NCI-H510A treated with DMSO at 0.1 percent for 48 hours (cell line): ENCODE measurements at regions not wholly inside any gene's neighbourhood (a gene's known extent, or its start where the extent isn't known, plus 50 kb on each side); places are given as distances from the start of the nearest gene placed in this dataset.

Experiments used
- DNase-seq: peaks from one replicate; lab custom pipeline; 2025; lab: John Stamatoyannopoulos, UW

DNA sequence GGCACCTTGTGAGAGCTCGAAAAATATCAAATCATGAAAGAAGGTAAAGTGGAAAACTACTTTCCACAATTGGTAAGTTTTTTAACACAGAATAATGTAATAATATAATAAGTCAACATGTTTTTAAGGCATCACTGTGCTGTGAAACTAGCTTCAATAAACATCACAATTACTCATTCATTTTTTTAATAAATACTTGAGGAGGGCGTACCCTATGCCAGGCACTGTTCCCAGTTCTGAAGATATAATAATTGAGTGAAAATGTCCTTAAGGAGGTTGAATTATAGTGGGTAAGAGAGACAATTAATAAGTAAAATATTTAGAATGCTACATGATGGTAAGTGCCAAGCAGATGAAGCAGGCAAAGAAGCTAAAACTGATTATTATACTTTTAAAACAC is 381.4 kb downstream of the ELAVL2 start:
- no peak for DNase-seq

DNA sequence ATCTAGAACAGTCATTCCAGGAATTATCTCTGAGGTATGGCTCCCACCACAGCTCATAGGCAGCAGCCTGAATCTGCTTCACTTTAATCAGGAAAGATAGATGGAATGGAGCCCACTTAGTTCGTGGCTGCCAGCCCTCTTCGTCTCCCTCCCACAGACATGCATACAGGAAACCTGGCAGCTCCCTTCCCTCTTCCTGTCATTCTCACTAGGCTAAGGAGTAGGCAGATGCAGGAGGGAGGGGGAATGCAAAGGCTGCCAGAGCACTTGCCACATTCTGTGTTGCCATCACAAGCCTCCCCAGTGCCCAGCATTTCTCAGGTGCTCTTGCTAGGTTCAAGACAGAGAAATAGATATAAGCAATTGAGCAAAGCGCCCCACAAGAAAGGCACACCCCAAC is 378.9 kb downstream of the ELAVL2 start:
- no peak for DNase-seq

DNA sequence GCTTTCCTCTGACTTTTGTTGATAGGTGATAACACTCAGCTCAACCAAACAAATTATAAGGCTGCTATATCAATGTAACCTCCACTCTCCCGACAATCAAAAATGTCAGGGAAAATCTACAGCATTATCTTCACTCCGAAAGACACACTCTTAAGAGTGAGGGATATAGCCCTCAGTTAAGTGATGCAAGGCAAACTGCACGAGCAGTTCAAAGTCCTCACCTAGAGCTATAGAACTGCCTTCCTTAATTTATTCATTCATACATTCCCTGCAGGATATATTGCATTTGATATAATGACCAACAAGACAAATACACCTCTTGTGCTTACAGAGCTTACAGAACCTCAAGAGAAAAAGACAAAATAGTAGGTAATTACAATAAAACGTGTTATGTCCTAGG is 378.1 kb downstream of the ELAVL2 start:
- DNase-seq = no peak

DNA sequence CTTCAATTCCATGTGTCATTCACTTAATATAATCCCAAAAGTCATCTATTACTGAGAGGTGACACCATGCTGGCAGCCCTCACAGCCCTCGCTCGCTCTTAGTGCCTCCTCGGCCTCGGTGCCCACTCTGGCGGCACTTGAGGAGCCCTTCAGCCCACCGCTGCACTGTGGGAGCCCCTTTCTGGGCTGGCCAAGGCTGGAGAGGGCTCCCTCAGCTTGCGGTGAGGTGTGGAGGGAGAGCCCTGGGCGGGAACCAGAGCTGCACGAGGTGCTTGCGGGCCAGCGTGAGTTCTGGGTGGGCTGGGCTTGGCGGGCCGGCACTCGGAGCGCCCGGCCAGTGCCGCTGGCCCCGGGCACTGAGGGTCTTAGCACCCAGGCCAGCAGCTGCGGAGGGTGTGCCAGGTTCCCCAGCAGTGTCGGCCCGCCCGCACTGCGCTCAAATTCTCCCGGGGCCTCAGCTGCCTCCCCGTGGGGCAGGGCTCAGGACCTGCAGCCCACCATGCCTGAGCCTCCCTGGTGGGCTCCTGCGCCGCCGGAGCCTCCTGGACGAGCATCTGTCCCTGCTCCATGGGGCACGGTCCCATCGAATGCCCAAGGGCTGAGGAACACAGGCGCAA is 374.1 kb downstream of the ELAVL2 start:
- DNase-seq = no peak

DNA sequence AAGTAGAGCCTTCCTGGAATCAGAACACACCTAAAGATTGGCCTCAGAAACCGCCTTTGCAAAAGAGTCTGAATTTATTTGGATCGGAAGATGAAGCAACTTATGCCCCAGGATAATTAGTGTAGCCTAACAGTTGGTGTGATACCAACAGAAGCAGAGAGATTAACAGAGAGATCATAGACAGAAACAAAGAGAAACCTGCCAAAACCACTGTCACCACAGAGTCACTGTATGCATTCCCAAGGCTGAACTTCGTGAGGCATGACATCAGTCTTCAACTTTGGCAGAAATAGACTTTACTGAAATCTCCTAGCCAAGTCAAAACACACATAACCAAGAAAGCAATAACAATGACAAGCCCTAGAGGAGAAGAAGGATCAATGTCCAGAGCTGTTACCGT is 361.8 kb downstream of the ELAVL2 start:
- no peak for DNase-seq

DNA sequence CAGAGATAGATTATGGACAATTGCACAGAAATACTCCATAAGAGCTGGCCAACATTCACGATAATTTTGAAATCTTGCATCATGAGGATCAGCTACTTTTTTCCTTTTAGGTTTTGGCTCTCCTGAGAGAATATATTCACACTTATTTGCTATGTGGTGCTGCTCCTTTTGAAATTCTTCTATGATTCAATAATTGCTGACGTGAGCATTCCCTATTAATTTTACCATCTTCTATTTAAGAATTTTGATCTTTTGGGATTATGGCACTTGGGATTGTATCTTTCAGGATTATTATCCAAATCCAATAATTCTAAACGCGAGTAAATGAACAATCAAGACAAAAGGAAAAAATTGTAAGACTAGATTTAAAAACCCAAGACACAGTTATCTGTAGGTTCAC is 358.8 kb downstream of the ELAVL2 start:
- DNase-seq = no peak

DNA sequence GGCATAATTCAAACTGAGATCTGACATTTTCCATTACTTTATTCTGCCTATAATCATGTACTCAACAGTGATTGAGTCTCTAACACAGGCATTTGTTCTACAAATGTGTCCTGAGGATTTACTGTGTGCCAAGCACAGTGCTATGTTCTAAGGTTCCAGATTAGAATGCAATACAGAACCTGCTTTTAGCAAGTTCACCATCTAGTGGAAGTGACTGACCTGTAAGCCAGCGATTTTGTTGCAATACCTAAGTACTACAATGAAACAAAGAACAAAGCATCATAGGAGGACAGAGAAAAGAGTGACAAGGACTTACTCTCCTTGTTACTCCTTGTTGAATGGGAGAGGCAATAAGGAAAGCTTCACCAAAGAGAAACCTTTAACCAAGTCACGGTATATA is 348.1 kb downstream of the ELAVL2 start:
- DNase-seq = no peak

DNA sequence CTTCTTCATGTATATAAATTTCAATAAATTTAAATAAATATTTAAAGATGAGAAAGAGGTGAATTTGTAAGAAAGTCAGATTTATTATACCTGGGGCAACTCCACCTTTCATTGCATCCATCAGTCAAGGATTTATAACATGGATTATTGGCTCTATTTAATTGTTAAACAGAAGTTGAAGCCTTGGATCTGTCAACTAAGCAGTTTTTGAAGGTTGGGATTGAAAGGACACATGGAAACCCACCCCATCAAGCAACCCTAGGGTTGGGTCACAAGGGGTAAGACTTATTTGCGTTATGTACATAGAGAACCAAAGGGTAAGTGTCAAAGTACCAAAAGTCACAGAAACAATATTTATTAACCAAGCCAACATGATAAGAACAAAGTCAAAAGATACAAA is 342.5 kb downstream of the ELAVL2 start:
- no peak for DNase-seq

DNA sequence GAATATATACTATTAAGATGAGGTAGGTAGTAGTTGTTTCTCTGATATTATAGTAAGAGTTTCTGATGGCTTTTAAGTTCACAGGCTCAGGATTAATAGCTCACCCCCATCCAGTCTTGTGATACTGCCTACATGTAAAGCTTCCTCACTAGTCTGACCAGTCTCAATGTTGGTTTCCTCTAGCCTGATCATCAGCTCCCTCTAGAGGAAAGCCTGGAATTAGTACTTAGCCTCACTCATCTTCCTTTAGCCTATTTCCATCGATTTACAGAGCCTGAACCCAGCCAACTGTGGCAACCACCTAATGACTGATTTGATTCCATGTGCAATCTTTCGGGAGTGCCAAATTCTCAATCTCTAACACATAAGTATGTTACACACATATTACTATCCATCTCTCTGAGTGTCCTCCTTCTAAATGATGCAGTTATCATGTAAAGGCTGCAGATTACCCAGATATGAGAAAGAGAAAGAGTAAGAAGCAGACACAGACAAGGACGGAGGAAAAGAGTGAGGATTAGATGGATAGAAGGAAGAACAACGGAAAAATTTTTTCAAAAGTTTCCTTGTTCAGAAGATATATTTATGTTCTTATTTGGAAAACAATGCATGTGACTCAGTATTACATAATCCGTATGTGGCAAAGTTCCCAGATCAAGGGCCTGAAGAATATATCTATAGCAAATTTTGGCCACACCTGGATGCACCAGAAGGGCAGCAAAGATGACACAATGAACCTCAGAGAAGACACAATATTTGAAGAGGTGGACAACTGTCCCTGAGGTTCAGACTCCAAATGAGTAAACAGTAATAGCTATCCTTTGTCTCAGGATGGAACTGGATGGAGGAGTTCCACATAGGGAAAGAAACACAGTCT is 333.7 kb downstream of the ELAVL2 start:
- no peak for DNase-seq

DNA sequence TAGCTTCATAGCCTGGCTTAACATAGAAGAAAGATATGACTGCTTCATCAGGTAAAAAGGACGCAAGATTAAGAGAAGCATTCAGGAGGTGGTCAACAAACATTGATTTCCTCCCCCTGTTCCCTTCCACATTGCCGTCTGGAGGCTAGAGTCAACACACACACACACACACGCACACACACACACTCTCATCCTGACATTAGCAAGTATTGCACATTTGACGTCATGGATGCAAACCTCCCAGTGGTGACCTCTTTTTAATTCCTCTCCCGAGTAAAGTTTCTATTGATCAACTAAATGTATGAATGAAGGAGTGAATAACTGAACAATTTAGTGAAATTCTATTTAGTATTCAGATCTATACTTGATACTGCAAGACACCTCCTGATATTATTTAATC is 332.8 kb downstream of the ELAVL2 start:
- no peak for DNase-seq

DNA sequence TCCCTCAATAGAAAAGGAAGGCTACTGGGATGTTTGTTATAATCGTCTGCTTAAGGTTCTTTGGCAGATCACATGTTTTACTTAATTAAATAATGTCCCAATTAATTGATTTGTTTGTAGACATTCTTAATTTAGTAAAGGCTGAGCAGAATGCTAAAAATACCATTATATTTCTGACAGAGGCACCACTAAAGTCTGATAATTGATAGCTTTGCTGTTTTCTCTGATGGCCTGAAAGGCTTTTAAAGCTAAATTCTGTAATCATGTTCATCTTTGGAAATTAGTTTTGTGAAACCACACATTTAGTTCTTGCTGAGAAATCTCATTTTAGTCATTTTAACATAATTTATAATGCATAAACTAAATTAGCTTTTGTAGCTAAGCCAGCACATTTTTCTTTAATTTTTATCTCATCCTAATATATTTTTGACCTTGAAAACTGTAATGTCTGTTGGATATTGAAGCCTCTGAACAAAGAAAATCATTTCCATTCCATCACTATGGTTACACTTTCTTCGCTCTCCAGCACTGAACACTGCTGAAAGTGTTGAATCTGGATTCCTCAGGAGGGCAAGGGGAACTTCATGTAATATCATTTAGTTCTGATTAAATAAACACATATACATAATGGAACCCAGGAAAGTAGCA is 329.4 kb downstream of the ELAVL2 start:
- no peak for DNase-seq

DNA sequence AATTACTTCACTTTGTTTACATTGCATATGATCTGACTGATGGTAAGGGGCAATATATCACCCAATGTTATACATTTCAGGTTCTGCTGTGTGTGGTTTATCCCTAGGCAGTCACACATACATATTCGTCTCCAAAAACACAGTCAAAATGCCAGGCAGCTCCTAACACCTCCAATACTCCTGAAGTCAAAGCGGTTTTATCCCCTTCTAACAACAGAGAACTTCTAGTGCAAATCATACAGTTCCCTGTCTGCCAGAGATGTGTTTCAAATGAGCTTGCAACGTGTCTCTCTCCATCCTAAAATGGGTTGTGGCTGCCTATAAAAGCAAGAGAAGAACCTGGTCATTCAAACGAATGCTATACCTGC is 328.9 kb downstream of the ELAVL2 start:
- DNase-seq = no peak

DNA sequence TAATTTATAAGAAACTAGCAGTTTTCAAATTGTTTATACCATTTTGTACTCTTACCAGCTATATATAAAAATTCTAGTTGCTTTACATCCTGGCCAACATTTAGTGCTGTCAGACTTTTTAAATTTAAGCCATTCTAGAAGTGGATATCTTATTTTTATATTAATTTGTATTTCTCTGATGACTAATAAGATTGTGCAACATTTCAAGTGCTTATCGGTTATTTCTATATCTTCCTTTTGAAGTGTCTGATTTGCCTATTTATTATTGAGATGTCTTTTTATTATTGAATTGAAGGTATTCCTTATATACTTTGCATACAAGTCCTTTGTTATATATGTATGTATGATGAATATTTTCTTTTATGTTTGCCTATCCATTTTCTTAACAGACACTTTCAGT is 324.0 kb downstream of the ELAVL2 start:
- no peak for DNase-seq

DNA sequence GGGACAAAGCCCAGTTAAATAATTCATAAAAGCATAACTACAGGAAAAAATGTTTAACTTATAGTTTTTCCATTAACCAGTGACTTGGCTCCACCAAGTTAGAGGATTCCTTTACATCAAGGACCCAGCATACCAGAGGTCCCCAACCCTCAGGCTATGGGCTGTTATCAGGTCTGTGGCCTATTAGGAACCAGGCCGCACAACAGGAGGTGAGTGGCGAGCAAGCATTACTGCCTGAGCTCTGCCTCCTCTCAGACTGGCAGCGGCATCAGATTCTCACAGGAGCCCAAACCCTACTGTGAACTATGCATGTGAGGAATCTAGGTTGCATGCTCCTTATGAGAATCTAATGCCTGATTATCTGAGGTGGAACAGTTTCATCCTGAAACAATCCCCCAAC is 303.1 kb downstream of the ELAVL2 start:
- DNase-seq = no peak

DNA sequence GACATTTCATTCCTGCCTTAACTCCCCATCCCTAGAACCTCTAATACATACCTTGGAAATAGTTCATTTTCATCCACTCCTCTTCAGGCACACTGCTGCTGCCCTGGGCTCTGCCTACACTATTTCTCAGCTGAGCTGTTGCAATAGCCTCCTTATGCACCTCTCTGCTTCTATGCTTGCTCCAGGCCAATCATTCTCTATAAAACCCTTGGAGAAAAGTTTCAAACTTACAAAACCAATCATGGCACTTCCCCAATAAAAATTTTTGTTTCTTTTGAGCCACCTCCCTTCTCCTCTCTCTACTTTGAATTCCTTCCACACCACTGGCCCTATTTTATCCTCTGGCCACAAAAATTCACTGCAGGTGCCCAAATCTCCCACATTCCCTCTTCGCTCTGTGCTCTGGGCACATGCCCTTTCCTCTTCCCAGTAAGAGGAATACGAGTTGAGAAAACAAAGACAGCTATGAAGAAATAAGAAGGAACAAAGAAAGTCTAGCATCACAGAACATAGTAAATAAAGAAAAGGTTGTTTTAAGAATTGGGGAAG is 301.4 kb downstream of the ELAVL2 start:
- no peak for DNase-seq

DNA sequence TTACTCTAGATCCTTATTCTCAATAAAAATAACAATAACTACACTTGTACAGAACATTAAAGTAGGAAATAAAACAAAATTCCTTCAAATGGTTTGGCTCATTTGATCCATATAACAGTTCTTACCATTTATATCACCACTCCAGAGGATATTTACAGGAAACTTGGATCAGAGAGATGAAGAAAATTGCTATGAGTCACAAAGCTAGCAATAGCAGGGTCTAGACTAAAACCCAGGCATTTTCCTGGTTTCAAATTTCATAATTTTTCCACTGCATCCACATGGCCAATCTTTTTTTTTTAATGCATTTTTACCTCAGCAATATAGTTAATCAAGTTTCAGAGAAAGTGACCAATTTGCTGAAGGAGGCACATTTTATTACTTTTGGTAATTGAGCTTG is 299.2 kb downstream of the ELAVL2 start:
- no peak for DNase-seq

DNA sequence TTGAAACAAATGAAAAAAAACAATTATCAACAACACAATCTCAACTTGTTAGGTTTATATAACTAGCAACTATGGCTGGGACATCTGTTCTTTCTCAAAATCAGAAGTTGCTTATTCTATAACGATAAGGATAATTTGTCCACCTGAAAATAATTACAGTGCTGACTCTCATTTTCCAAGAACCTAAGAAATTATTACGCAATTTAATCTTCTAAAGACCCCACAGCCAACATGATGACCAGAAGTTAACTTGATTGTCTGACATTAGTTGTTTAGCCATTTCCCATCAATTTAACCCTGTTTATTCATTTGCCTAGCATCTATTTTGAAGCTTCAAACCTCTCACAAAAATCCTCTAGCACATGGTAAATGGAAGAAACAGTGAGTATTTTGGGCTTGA is 293.8 kb downstream of the ELAVL2 start:
- no peak for DNase-seq

DNA sequence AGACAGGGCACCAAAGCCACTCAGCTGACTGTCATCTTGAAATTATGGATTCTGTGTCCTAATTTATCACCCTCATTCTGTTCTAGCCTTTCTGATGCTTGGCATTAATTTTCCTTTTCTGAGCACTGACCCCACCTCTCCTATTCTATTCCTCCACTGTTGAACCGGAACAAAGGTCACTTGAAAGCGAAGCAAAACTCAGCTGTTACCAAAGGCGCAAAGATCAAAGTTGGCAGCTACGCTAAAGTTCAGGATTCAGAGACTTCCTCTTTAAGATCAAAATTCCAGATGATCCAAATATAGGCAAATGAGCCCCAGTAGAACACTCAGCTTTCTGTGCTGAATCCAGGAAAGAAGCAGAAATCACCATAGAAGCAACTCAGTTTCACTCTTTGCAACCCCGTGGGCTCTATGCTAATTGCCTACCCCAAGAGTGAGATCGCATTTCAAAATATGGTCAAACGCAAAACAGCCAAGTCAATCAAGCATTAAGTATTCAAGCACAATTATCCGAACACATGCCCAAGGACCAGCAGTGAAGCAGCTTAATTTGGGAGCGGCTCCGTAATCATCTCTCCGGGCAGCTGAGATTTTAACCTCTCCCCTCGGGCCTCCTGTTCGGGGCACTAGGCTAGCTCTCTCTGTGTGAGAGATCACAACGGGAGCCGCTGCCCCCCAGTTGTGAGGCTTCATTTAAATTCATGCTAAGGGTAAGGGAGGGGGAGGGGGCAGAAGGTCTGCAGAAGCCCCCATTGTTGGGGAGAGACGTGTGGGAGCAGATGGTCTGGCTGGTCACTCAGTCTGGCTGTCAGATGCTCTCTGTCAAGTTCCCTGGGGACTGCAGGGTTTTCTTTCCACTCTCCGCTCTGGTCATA is 288.6 kb downstream of the ELAVL2 start:
- DNase-seq = no peak

DNA sequence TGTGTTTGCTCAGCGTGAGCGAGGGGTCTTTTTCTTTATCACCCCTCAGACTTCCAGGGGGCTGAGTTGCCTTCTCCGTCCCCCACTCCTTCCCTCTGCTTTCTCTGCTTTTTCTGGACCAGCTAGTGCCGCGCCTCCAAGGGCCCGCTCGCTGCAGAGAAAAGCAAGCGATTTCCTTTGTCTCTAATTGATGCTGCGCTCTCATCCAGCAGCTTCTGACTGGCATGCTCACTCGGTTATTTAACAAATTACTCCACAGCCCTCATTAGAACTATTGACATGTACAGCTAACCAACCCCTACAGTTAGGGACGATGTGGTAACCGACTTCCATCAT is 288.0 kb downstream of the ELAVL2 start:
- DNase-seq = no peak

DNA sequence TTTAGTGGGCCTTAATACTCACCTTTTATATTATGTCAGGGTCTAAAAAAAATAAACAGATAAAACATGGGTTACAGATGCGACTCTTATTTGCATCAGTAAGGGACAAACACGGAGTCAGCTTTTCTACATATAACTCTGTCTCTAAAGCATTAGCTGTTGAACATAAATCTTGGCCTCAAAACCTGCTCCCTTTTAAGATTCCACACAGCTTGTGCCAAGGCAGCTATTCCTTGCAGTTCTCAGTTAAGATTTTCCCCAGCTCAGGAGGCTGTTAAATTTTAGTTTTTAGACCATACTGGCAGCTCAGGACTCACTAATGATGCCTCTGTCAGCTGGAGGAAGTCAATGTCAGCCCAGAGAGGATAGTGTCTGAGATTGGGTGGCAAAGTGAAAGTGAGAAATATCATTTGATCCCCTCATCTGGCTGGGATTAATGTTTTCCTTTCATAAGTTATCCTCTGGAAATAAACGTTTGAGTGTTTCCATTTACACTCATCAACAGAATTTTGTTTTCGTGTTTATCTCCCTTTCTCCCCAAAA is 287.5 kb downstream of the ELAVL2 start:
- no peak for DNase-seq

DNA sequence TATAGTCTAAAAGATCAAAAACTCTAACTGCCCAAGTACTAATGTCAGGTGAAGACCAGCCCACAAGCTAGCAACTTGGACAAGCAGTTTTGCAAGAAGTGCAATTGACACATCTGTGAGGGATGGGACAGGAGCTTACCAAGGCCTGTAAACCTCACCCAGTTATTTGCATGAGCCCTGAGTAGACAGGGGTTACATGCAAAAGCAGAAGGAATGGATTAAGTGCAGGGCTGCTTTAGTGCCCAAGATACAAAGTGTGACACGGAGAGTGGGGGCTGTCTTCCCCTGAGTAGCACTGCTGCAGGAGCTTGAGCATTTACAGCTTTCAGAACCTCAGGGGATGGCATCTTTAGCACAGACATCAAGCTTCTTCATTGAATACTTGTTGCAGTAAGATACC is 286.7 kb downstream of the ELAVL2 start:
- no peak for DNase-seq

DNA sequence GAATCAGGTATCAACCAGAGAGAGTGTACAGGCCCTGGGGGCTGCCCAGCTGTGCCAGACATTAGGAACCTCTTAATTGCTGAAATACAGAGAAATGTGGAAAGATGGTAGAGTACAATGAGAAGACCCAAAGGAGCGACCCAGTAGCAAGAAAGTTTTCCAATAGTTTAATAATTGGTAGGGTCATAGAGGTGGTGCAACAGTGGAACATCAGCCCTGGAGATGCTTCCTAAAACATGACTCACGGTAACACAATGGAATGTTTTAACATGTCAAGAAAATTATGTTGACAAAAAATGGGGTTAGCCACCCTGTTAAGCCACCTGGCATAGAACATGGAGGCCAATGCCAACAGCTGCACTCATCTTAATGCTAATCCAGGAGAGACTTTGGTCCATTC is 284.1 kb downstream of the ELAVL2 start:
- no peak for DNase-seq
